ENCODE measurements at regions not wholly inside any gene's neighbourhood (a gene's known extent, or its start where the extent isn't known, plus 50 kb on each side); places are given as distances from the start of the nearest gene placed in this dataset.

GRCh38 chr3:177681156-177681555, 483.9 kb upstream of the TBL1XR1 start:
- Histone ChIP-seq H3K4me1 (peaks cover 5 to 22% of the 10 kb centered on the region in 2 donors), H3K36me3 (no peaks in the 10 kb centered on the region), H3K9me3 (no peaks in the 10 kb centered on the region), H3K27me3 (no peaks in the 10 kb centered on the region), H3K4me3 (no peak overlapping the region), H3K27ac (no peak overlapping the region)
- DNase-seq (no peak), ATAC-seq (no peak)
- intact Hi-C loops (cut with DNase I): no loop called here
- TF ChIP-seq, protein P1, sequence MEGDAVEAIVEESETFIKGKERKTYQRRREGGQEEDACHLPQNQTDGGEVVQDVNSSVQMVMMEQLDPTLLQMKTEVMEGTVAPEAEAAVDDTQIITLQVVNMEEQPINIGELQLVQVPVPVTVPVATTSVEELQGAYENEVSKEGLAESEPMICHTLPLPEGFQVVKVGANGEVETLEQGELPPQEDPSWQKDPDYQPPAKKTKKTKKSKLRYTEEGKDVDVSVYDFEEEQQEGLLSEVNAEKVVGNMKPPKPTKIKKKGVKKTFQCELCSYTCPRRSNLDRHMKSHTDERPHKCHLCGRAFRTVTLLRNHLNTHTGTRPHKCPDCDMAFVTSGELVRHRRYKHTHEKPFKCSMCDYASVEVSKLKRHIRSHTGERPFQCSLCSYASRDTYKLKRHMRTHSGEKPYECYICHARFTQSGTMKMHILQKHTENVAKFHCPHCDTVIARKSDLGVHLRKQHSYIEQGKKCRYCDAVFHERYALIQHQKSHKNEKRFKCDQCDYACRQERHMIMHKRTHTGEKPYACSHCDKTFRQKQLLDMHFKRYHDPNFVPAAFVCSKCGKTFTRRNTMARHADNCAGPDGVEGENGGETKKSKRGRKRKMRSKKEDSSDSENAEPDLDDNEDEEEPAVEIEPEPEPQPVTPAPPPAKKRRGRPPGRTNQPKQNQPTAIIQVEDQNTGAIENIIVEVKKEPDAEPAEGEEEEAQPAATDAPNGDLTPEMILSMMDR (IDR thresholded peaks at IDR 0.05): no peak

DNA sequence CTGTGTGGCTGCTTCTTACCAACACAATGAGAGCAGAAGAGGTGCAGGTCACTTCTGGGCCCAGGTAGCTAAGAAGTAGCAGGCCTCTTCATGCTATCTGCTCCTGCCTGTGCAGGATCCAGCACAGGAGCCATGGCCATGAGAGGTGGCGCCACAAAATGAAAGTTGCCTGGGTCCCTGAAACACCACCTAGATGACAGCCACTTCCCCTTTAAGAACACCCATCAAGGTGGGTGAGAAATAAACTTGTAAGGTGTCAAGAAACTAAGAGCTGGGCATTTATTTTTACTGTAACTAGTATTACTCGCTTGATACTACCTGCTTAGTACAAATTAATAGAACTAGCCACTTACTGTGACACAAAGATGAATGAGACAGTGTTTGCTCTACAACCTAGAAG, 484.6 kb upstream of the TBL1XR1 start:
- TF ChIP-seq, protein P1 (IDR thresholded peaks at IDR 0.05): no peak
- Histone ChIP-seq H3K27ac (no peak overlapping the region), H3K27me3 (no peaks in the 10 kb centered on the region), H3K36me3 (no peaks in the 10 kb centered on the region), H3K4me1 (peaks cover 5 to 22% of the 10 kb centered on the region in 2 donors), H3K4me3 (no peak overlapping the region), H3K9me3 (no peaks in the 10 kb centered on the region)
- ATAC-seq: no peak
- intact Hi-C loops (cut with DNase I): no loop called here
- DNase-seq: no peak

DNA sequence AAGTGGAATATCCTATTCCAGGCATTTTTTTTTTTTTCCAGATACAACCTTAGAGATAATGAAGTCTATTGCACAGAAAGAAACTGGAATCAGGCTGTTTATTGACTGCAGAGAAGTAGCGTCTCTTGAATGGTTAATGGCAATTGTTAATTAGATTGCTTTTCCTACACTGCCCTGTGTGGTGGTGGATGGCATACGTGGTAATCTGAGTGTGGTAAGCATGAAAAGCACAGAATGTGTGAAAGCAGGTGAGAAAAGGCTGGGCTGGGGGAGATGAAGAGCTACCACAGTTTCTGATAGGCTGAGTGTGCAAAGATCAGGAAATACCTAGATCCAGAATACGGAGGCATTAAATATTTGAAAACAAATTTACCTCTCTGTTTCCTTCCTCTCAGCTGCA, 486.3 kb upstream of the TBL1XR1 start:
- peaks cover 5 to 22% of the 10 kb centered on the region in 2 donors for H3K4me1 ChIP-seq
- no peaks in the 10 kb centered on the region for H3K9me3 ChIP-seq
- DNase-seq (no peak), ATAC-seq (no peak)
- H3K27ac ChIP-seq: no peak overlapping the region
- no peaks in the 10 kb centered on the region for H3K27me3 ChIP-seq
- TF ChIP-seq, protein P1 (IDR thresholded peaks at IDR 0.05): no peak
- H3K4me3 ChIP-seq: no peak overlapping the region
- intact Hi-C loops (cut with DNase I): no loop called here
- H3K36me3 ChIP-seq: no peaks in the 10 kb centered on the region

DNA sequence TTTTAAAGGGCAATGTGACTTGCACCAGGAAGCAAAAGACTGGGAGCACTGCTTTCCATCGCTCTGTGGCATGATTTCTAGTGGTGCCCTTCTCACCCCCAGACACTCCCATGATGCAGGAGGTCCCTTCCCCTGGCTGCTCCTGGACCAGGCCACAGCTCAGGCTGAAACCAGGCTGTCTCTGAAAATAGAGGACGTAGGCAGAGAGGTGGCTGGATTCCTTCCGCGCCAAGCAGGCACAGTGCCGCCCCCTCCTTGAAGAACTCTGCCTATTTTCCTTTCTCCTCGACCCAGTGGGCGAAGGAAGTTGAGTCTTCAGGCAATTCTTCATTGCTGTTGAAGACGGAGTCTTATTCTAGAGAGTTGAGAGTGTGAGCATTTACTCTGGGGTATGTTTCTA, 489.4 kb upstream of the TBL1XR1 start:
- ATAC-seq (no peak), DNase-seq (no peak)
- Histone ChIP-seq H3K4me1 (peaks cover 0 to 5% of the 10 kb centered on the region in 2 donors), H3K36me3 (no peaks in the 10 kb centered on the region), H3K9me3 (no peaks in the 10 kb centered on the region), H3K27me3 (no peaks in the 10 kb centered on the region), H3K27ac (no peak overlapping the region), H3K4me3 (no peak overlapping the region)
- intact Hi-C loops (cut with DNase I): no loop called here
- TF ChIP-seq, protein P1 (IDR thresholded peaks at IDR 0.05): no peak

DNA sequence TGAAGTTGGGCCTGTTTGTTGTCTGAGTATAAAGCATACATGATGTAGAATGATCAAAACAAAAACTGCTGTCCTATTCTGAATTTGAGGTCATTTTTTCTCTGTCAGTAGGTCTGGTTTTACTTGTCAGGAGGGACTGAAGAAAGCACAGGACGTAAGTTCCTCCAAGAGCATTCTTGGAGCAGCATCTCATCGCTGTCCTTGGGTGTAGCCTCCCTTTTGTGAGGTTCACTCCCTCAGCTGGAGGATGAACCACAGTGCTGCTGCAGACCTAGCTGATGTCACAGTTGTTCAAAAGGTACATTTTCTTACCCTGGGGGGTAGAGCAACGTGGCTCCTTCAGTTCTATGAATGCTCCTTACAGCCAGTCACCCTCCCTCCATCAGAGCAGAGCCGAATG, 490.0 kb upstream of the TBL1XR1 start:
- no peaks in the 10 kb centered on the region for H3K9me3 ChIP-seq

More for the DNA sequence above, 490.0 kb upstream of the TBL1XR1 start:
- Histone ChIP-seq H3K36me3 (no peaks in the 10 kb centered on the region), H3K27ac (no peak overlapping the region), H3K4me3 (no peak overlapping the region), H3K27me3 (no peaks in the 10 kb centered on the region), H3K4me1 (peaks cover 0 to 2% of the 10 kb centered on the region in 2 donors)
- DNase-seq (no peak), ATAC-seq (no peak)
- TF ChIP-seq, protein P1 (IDR thresholded peaks at IDR 0.05): no peak
- intact Hi-C loops (cut with DNase I): no loop called here
